ENCODE measurements at regions not wholly inside any gene's neighbourhood (a gene's known extent, or its start where the extent isn't known, plus 50 kb on each side); places are given as distances from the start of the nearest gene placed in this dataset.

DNA sequence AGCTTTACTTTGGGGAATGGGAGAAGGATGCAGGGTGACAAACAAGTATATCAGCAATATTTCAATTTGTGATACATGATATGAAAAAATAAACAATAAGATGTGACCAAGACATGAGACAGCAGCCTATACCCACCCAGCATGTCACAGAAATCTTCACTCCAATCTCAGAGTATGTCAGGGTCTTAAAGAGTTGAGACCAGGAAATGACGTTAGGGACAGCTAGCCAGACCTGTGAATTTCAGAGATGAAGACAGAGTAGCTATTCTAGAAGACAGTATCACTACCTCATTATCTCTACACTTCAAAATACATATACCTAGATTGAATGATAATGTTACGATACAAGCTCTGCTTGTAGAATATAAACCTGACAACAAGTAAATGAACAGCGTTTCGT, 282.8 kb downstream of the ZEB2 start:
- no peak for DNase-seq (ENCODE audit: low spot score)
- TF ChIP-seq, protein P1, sequence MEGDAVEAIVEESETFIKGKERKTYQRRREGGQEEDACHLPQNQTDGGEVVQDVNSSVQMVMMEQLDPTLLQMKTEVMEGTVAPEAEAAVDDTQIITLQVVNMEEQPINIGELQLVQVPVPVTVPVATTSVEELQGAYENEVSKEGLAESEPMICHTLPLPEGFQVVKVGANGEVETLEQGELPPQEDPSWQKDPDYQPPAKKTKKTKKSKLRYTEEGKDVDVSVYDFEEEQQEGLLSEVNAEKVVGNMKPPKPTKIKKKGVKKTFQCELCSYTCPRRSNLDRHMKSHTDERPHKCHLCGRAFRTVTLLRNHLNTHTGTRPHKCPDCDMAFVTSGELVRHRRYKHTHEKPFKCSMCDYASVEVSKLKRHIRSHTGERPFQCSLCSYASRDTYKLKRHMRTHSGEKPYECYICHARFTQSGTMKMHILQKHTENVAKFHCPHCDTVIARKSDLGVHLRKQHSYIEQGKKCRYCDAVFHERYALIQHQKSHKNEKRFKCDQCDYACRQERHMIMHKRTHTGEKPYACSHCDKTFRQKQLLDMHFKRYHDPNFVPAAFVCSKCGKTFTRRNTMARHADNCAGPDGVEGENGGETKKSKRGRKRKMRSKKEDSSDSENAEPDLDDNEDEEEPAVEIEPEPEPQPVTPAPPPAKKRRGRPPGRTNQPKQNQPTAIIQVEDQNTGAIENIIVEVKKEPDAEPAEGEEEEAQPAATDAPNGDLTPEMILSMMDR (IDR thresholded peaks at IDR 0.05; ENCODE audit: unreplicated experiment): no peak
- H3K4me1 Mint-ChIP-seq (ENCODE audit: unreplicated experiment): peaks cover 16% of the 10 kb centered on the region
- no peaks in the 10 kb centered on the region for H3K27me3 Mint-ChIP-seq (ENCODE audit: unreplicated experiment)
- H3K9me3 Mint-ChIP-seq (ENCODE audit: unreplicated experiment): no peaks in the 10 kb centered on the region
- H3K27ac Mint-ChIP-seq (ENCODE audit: unreplicated experiment): no peak overlapping the region
- no peak overlapping the region for H3K4me3 Mint-ChIP-seq (ENCODE audit: unreplicated experiment)
- no peaks in the 10 kb centered on the region for H3K36me3 Mint-ChIP-seq (ENCODE audit: low read depth, unreplicated experiment)

DNA sequence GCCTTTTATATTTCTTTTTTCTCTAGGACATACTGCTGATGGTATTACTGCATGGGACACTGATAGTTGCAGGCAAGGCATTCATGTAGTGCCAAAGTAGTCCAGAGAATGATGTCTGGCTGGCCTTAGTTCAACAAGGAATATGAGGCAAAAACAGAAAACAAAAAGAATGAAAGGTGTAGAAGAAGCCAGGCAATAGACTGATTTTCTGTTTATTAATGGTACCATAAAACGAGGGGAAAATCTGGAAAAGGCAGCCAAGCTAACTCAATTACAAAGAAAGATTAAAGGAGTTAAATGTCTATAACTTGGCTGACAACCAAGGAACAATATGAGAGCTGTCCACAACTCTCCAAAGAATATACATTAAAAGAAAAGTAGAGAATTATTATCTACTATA, 284.9 kb downstream of the ZEB2 start:
- no peaks in the 10 kb centered on the region for H3K9me3 Mint-ChIP-seq (ENCODE audit: unreplicated experiment)
- H3K4me1 Mint-ChIP-seq (ENCODE audit: unreplicated experiment): peaks cover 11% of the 10 kb centered on the region
- TF ChIP-seq, protein P1 (IDR thresholded peaks at IDR 0.05; ENCODE audit: unreplicated experiment): no peak
- H3K4me3 Mint-ChIP-seq (ENCODE audit: unreplicated experiment): no peak overlapping the region
- no peaks in the 10 kb centered on the region for H3K36me3 Mint-ChIP-seq (ENCODE audit: low read depth, unreplicated experiment)
- DNase-seq (ENCODE audit: low spot score): no peak
- no peak overlapping the region for H3K27ac Mint-ChIP-seq (ENCODE audit: unreplicated experiment)
- no peaks in the 10 kb centered on the region for H3K27me3 Mint-ChIP-seq (ENCODE audit: unreplicated experiment)

- no peak overlapping the region for H3K27ac Mint-ChIP-seq (ENCODE audit: unreplicated experiment)
- peaks cover 11% of the 10 kb centered on the region for H3K4me1 Mint-ChIP-seq (ENCODE audit: unreplicated experiment)
- TF ChIP-seq, protein P1 (IDR thresholded peaks at IDR 0.05; ENCODE audit: unreplicated experiment): no peak
- H3K9me3 Mint-ChIP-seq (ENCODE audit: unreplicated experiment): no peaks in the 10 kb centered on the region
- DNase-seq (ENCODE audit: low spot score): no peak
- no peaks in the 10 kb centered on the region for H3K27me3 Mint-ChIP-seq (ENCODE audit: unreplicated experiment)
- no peaks in the 10 kb centered on the region for H3K36me3 Mint-ChIP-seq (ENCODE audit: low read depth, unreplicated experiment)
- H3K4me3 Mint-ChIP-seq (ENCODE audit: unreplicated experiment): no peak overlapping the region
Observed at GRCh38 chr2:144234542-144234871, 285.4 kb downstream of the ZEB2 start.

DNA sequence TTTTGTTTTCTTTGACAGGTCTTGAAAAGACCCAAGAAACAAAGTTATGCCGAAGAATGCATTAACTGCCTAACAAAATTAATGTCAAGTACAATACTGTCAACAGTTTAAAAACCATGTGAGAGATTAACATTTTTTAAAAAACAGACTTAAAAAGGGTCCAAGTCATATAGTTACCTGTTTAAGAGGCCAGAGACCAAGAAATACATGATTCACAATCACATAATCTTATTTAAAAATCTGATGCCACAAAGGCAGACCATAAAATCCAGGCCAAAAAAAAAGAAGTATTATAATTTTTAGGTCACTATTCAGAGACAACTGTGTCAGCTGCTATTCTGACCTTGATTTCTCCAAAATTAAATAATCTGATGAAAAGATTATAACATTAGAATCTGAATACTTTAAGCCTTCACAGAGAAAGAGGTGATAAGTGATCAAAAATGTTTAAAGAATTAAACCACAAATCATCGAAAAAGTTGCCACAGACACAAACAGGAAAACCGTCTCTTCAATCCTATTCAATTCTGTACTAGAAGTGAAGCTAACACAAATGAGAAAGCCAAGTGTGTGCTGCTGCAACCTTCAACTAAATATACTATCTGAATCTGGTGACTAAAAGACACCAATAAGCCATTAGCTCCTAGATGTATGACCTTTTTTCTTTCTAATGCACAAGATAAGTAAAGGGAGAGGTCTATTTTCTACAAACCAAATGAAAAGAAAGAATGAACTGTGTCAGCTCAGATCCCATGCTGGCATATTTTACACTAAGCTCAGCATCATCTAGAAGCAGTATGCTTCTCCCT, 286.0 kb downstream of the ZEB2 start:
- Mint-ChIP-seq H3K9me3 (ENCODE audit: unreplicated experiment) (no peaks in the 10 kb centered on the region), H3K4me1 (ENCODE audit: unreplicated experiment) (peaks cover 11% of the 10 kb centered on the region), H3K27me3 (ENCODE audit: unreplicated experiment) (no peaks in the 10 kb centered on the region), H3K27ac (ENCODE audit: unreplicated experiment) (no peak overlapping the region), H3K4me3 (ENCODE audit: unreplicated experiment) (no peak overlapping the region), H3K36me3 (ENCODE audit: low read depth, unreplicated experiment) (no peaks in the 10 kb centered on the region)
- DNase-seq (ENCODE audit: low spot score): no peak
- TF ChIP-seq, protein P1 (IDR thresholded peaks at IDR 0.05; ENCODE audit: unreplicated experiment): no peak

- DNase-seq (ENCODE audit: low spot score): no peak
- TF ChIP-seq, protein P1 (IDR thresholded peaks at IDR 0.05; ENCODE audit: unreplicated experiment): no peak
- Mint-ChIP-seq H3K27me3 (ENCODE audit: unreplicated experiment) (no peaks in the 10 kb centered on the region), H3K36me3 (ENCODE audit: low read depth, unreplicated experiment) (no peaks in the 10 kb centered on the region), H3K27ac (ENCODE audit: unreplicated experiment) (no peak overlapping the region), H3K9me3 (ENCODE audit: unreplicated experiment) (no peaks in the 10 kb centered on the region), H3K4me3 (ENCODE audit: unreplicated experiment) (no peak overlapping the region), H3K4me1 (ENCODE audit: unreplicated experiment) (peaks cover 11% of the 10 kb centered on the region)
Observed at GRCh38 chr2:144233317-144233716, 286.6 kb downstream of the ZEB2 start.
